ENCODE measurements at regions not wholly inside any gene's neighbourhood (a gene's known extent, or its start where the extent isn't known, plus 50 kb on each side); places are given as distances from the start of the nearest gene placed in this dataset.

GRCh38 chr10:110416776-110417711, 80.7 kb upstream of the DUSP5 start:
- DNase-seq: no peak

GRCh38 chr10:110418218-110418617, 79.5 kb upstream of the DUSP5 start:
- no peak for DNase-seq

DNA sequence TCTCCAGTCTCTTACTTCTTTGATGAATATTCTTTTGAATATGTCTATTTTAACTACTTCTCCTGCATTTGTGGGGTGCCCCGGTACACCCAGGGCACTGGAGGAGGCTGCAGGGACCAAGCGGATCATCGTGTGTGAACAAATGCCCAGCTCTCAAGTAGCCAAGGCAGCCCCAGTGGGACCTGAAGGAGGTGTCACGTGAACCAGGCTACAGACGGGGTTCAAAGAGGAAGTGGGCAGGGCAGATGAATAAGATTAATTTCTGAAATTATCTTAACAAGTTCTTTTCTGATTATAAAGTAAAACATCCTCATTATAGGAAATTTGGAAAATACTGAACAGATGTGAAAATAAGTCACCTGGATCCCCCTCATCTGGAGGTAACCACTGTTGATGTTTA, 78.4 kb upstream of the DUSP5 start:
- DNase-seq: no peak

- peak; percentile 3 for DNase-seq
Observed at GRCh38 chr10:110420401-110421193, 77.1 kb upstream of the DUSP5 start.

DNA sequence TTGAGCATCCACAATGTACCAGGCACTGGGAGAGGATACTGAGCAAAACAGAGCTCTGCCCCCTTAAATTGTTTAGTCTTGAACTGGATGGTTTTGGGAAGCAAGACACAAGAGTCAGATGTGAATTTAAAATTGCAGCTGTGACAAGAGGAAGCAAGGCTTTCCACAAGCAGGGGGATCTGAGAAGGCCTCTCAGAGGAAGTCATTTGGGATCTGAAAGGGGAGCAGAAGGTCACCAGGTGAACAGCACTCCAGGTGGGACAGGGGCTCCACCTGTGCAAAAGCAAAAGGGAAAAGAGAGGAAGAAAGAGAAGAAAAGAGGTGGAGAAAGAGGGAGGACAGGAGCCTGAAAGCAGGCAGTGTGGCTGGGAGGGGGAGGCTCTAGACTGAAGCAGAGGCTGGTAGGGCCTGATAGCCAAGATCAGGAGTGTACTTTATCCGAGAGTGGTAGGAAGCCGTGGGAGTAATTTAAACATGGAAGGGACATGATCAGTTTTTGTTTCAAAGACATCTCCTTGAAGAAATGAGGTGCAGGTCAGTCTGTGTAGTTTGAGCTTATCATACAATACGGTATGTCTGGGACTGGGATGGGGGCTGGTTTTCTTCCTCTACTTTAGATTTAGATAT, 76.1 kb upstream of the DUSP5 start:
- DNase-seq: no peak

- DNase-seq: no peak
Observed at GRCh38 chr10:110422548-110422947, 75.2 kb upstream of the DUSP5 start.

- DNase-seq: no peak
Observed at GRCh38 chr10:110423650-110424049, 74.1 kb upstream of the DUSP5 start.

DNA sequence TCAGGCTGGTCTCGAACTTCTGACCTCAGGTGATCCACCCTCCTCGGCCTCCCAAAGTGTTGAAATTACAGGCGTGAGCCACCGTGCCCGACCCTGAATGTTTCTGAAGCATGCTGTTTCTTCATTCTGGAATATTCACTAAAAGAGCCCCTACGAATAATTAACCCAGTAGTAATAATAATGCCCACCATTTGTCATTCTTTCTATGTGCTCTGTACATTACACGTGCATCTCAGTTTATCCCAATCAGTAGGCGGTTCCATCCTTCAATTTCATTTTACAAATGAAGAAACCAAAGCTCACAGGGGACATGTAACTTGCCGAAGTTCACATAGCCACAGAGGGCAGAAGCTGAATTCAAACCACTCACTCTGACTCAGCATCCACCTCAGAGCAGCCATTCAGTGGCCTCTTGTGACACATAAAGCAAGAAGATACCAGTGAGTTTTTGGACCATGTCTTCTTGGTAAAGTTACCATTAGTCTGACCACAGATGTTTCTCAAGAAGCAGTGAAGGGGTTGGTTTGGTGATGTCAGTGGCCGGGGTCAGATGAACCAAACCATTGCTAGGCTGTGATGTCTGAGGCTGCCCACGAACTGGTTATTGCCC, 71.9 kb upstream of the DUSP5 start:
- no peak for DNase-seq

GRCh38 chr10:110426294-110427181, 71.2 kb upstream of the DUSP5 start:
- no peak for DNase-seq

DNA sequence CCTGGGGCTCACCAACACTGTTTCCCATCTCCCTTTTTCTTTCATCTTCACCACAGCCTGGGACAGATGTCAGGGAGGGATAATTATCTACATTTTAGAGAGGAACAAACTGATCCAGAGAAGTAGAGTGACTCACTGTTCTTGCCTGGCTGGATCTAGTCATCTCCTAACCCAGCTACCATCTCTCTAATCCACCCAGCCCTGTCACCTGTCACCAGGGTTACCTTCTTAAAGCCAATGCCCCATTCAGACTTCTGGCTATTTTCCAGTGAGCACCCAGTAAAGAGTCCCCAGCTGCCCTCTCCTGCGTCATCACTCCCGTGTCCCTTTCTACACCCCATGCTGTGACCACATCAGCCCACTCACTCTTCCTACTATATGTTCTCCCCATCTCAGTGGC, 68.4 kb upstream of the DUSP5 start:
- DNase-seq: no peak

GRCh38 chr10:110430340-110431273, 67.1 kb upstream of the DUSP5 start:
- DNase-seq: no peak

DNA sequence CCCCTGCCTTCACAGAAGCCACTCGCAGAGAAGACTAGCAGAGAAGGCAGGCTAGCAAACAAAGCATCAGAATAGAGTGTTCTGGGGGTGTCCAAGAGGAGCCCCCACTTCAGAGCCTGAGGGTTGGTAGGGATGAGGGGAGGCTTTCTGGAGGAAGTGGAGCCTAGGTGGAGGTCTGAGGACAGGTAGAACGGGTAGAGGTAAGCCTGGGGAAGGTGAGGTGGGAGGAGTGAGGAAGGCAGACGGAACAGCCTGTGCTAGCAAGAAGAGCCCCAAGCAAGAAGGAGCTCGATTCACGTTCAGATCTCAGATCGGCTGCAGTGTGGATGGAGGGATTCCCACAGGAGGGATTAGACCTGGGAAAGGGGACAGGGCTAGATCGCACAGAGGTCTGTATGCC, 66.0 kb upstream of the DUSP5 start:
- DNase-seq: no peak

DNA sequence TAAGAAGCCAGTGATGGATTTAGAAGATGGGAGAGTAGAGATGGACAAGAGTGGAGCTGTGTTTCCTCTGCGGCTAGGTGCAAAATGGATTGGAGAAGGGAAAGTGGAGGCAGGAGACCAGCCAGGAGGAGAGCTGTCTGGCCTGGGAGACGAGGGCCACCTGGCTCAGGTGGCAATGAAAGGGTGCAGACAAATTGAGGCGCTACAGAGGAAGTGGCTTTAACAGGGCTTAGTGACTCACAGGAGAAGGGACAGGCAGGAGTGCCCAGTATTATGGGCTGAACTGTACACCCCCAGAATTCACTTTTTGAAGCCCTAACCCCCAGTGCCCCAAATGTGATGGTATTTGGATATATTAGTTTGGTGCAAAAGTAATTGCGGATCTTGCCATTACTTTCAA, 65.6 kb upstream of the DUSP5 start:
- no peak for DNase-seq

DNA sequence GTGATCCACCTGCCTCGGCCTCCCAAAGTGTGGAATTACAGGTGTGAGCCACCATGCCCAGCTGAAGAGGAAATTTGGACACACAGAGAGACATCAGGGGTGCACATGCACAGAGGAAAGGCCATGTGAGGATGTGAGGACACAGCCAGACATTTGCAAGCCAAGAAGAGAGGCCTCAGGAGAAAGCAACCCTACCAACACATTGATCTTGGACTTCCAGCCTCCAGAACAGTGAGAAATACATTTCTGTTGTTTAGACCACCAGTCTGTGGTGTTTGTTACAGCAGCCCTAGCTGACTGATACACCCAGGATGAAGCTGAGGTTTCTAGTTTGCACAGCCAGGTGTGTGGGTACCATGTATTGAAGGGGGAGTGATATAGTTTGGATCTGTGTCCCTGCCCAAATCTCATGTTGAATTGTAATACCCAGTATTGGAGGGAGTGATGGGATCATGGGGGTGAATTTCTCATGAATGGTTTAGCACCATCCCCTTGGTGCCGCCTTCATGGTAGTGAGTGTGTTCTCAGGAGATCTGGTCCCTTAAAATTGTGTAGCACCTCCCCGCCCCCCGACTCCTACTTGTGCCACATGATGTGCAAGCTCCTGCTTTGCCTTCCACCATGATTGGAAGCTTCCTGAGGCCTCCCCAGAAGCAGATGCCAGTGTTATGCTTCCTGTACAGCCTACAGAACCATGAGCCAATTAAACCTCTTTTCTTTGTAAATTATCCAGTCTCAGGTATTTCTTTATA, 64.7 kb upstream of the DUSP5 start:
- no peak for DNase-seq

DNA sequence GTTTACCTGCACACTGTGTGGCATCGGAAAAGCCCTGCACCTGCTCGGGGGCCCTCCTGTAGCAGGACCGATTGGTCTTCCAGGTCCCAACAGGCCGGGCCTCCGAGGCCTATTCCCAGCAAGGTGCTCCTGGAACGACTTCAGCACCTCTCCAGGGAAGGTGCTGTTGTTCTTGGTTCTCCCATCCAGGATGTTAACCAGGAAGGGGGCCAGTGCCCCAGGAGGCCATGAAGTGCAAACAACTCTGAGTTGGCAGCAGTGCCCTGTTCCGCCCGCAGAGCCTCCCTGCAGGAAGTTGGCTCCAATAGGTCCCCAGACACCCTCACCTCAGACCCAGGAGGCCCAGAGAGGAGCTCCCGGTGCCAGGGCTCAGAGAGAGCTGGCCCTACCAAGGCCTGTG, 64.0 kb upstream of the DUSP5 start:
- DNase-seq: no peak

DNA sequence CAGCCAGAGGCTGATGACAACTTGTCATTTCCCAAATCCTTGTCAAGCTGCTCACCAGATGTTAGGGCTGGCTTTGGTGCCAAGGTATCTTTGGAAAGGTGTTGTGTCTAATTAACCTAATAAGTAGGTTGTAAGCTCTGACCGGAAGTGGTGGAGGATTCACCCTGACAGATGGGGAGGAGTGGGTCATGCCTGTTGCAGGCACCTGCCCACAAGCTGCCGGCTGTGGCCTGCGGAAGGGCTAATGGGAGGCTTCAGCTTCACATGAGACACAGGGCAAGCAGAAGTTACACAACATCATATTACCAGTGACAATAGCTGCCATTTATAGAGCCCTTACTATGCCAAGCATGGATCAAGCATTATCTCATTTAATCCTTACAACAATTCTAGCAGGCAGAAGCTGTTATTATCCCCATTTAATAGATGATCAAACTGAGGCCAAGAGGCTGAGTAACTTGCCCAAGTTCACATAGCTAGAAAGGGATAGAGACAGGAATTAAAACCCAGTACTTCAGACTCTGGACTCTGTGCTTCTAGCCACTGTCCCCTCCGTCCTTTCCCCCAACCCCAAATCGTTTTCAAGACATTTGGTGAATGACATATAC, 63.1 kb upstream of the DUSP5 start:
- no peak for DNase-seq

DNA sequence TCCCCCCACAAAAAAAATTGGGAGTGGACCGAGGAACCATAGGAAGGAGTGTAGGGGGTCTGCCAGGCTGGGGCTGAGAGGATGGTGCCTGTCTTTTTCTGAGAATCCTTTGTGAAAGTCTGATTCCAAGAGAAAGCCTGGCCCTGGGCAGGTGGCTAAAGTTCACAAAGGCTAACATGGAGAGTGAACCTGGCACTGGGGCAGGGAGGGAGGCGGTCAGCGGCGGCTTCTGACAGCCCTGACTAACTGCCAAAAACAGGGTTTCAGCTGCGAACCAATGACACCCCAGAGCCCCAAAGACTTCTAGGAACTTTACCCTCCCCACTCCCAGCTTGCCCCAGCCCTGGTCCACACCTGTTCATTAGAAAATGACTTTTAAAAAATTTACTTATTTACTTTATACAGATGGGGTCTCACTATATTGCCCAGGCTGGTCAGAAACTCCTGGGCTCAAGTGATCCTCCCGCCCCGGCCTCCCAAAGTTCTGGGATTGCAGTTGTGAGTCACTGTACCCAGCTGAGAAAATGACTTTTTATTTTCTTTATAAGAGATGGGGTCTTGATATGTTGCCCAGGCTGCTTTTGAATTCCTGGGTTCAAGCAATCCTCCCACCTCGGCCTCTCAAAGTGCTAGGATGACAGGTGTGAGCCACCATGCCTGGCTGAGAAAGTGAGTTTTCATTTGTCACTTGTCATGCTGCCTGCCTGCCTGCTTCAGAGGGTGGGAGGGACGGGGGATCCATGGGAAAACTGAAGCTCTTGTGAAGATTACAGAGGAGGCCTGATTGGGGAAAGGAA, 61.0 kb upstream of the DUSP5 start:
- no peak for DNase-seq

DNA sequence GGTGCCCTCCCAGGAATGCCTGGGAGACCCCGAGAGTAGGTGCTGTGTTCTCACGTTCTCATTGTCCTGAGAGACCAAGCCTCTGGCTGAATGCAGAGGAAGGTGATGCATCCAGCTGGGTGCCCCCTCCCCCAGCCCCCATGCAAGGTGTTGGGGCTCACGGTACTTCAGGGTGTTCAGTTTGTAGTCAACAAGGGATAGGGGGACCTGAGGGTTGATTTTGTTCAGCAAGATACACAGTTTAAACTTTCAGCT, 60.4 kb upstream of the DUSP5 start:
- DNase-seq: no peak

GRCh38 chr10:110437761-110438341, 59.9 kb upstream of the DUSP5 start:
- no peak for DNase-seq

All from NCI-H2029 treated with DMSO at 0.1 percent for 48 hours (cell line).